Duodenal mucosa (tissue), 2 donors: ENCODE measurements at regions not wholly inside any gene's neighbourhood (a gene's known extent, or its start where the extent isn't known, plus 50 kb on each side); places are given as distances from the start of the nearest gene placed in this dataset.

Experiments used
- H3K27ac ChIP-seq: one replicate; pipeline ENCODE4 v1.7.0; 2013; ENCODE audit warnings: low read depth, low read length
- H3K27me3 ChIP-seq, 2 donors: one replicate each; pipeline ENCODE4 v1.7.0; 2013; ENCODE audit warnings: low read length in 2 of 2, control low read depth in 1 of 2; ENCODE audit not compliant: insufficient read depth in 2 of 2, control insufficient read depth in 1 of 2
- H3K36me3 ChIP-seq, 2 donors: one replicate each; pipeline ENCODE4 v1.7.0; 2013; ENCODE audit warnings: low read length in 2 of 2, control low read depth in 1 of 2; ENCODE audit not compliant: insufficient read depth in 2 of 2, control insufficient read depth in 1 of 2
- H3K4me1 ChIP-seq, 2 donors: one replicate each; pipeline ENCODE4 v1.7.0; 2013; ENCODE audit warnings: low read length in 2 of 2, control low read depth in 1 of 2; ENCODE audit not compliant: insufficient read depth in 2 of 2, control insufficient read depth in 1 of 2
- H3K4me3 ChIP-seq, 2 donors: one replicate each; pipeline ENCODE4 v1.7.0; 2013; ENCODE audit warnings: low read length in 2 of 2, low read depth in 1 of 2
- H3K9ac ChIP-seq, 2 donors: one replicate each; pipeline ENCODE4 v1.7.0; 2013; ENCODE audit warnings: low read length in 2 of 2, low read depth in 1 of 2
- H3K9me3 ChIP-seq, 2 donors: one replicate each; pipeline ENCODE4 v1.7.0; 2013; ENCODE audit warnings: low read length in 2 of 2, control low read depth in 1 of 2; ENCODE audit not compliant: control insufficient read depth in 1 of 2

DNA sequence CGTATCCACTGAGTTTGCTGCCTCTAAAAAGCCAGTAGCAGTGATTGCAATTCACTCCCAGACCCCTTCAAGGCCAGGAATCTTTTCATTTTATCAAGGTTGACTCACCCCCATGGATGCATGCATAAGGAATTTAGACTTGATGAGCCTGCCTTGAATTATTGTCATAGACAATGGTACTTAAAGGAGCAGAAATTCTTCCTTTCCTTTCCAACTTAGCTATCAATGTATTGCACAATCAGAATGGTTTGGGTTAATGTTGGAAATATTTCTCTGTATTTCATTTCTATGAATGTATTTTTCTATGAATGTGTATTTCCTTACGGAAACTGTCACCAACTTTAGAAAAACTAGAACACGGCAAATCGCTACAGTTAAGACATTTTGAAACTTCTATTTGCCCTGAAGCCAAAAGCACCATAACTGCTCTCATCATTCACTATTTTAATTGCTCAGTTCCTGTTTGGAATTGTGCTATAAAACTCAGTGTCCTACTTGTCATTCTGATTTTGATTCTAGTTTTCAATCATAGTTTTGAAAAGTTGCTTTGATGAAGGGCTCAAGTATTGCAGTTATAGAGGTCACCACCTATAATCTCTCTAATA is 355.7 kb upstream of the AKR1E2 start:
- no peaks in the 10 kb centered on the region for H3K9me3 ChIP-seq
- H3K9ac ChIP-seq: no peak overlapping the region
- H3K4me1 ChIP-seq: no peaks in the 10 kb centered on the region
- no peak overlapping the region for H3K27ac ChIP-seq
- H3K4me3 ChIP-seq: no peak overlapping the region
- H3K36me3 ChIP-seq: no peaks in the 10 kb centered on the region
- peaks cover 0 to 4% of the 10 kb centered on the region in 2 donors for H3K27me3 ChIP-seq

DNA sequence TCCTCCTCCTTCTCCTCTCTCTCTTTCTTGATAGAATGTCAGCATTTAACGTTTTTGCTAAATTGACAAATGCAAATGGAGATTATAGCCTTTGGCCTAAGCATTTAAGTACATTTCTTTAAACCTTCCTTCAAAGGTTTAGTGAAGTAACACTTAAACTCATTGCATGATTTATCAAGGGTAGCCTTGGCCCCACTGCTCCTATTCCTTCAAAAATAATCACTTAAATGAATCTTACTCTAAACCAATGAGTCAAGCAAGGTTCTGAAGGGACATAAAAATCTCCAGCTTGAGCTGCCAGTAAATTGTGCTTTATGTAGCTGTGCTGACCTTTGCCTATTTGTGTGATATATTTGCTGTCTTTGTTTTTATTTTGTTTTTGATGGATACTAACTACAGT is 358.5 kb upstream of the AKR1E2 start:
- no peaks in the 10 kb centered on the region for H3K36me3 ChIP-seq
- no peak overlapping the region for H3K4me3 ChIP-seq
- H3K9ac ChIP-seq: no peak overlapping the region
- no peaks in the 10 kb centered on the region for H3K4me1 ChIP-seq
- no peak overlapping the region for H3K27ac ChIP-seq
- peaks cover 0 to 4% of the 10 kb centered on the region in 2 donors for H3K27me3 ChIP-seq
- no peaks in the 10 kb centered on the region for H3K9me3 ChIP-seq

- Histone ChIP-seq H3K36me3 (no peaks in the 10 kb centered on the region), H3K27ac (no peak overlapping the region), H3K9me3 (no peaks in the 10 kb centered on the region), H3K4me3 (no peak overlapping the region), H3K9ac (no peak overlapping the region), H3K27me3 (no peaks in the 10 kb centered on the region), H3K4me1 (no peaks in the 10 kb centered on the region)
These were observed 365.7 kb upstream of the AKR1E2 start for GRCh38 chr10:4460267-4460666.

- Histone ChIP-seq H3K9ac (no peak overlapping the region), H3K36me3 (no peaks in the 10 kb centered on the region), H3K4me3 (no peak overlapping the region), H3K27me3 (no peaks in the 10 kb centered on the region), H3K27ac (no peak overlapping the region), H3K4me1 (no peaks in the 10 kb centered on the region), H3K9me3 (no peaks in the 10 kb centered on the region)
These were observed 366.5 kb upstream of the AKR1E2 start for GRCh38 chr10:4459531-4459930.

DNA sequence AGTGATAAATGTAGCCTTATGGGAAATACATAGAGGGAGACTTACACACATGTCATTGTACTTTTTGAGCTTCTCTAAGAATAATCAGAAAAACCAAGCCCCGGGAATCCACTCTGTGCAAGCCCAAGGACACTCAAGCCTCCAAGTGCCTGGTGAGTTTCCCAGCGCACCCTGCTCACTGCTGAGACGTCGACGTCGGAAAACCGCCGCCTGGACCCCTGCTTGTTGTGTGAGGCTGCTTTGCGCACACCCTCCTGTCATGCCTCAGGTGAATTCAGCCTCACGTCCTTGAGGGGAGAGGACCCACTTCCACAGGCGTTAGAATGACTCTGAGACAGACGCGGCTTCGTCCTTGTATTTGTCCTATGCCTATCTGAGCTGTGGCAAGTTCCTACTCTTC is 368.4 kb upstream of the AKR1E2 start:
- Histone ChIP-seq H3K27ac (no peak overlapping the region), H3K36me3 (no peaks in the 10 kb centered on the region), H3K9me3 (no peaks in the 10 kb centered on the region), H3K9ac (no peak overlapping the region), H3K4me3 (no peak overlapping the region), H3K4me1 (no peaks in the 10 kb centered on the region), H3K27me3 (no peaks in the 10 kb centered on the region)

GRCh38 chr10:4456776-4457175 is 369.2 kb upstream of the AKR1E2 start:
- Histone ChIP-seq H3K9me3 (no peaks in the 10 kb centered on the region), H3K27ac (no peak overlapping the region), H3K36me3 (no peaks in the 10 kb centered on the region), H3K9ac (no peak overlapping the region), H3K27me3 (no peaks in the 10 kb centered on the region), H3K4me1 (no peaks in the 10 kb centered on the region), H3K4me3 (no peak overlapping the region)

- no peak overlapping the region for H3K4me3 ChIP-seq
- H3K9me3 ChIP-seq: no peaks in the 10 kb centered on the region
- no peaks in the 10 kb centered on the region for H3K4me1 ChIP-seq
- no peak overlapping the region for H3K27ac ChIP-seq
- no peaks in the 10 kb centered on the region for H3K27me3 ChIP-seq
- no peak overlapping the region for H3K9ac ChIP-seq
- no peaks in the 10 kb centered on the region for H3K36me3 ChIP-seq
These were observed 369.7 kb upstream of the AKR1E2 start for GRCh38 chr10:4456279-4456678.

- H3K36me3 ChIP-seq: no peaks in the 10 kb centered on the region
- H3K4me1 ChIP-seq: no peaks in the 10 kb centered on the region
- H3K27ac ChIP-seq: no peak overlapping the region
- no peak overlapping the region for H3K9ac ChIP-seq
- H3K9me3 ChIP-seq: no peaks in the 10 kb centered on the region
- no peak overlapping the region for H3K4me3 ChIP-seq
- H3K27me3 ChIP-seq: no peaks in the 10 kb centered on the region
These were observed 372.1 kb upstream of the AKR1E2 start for GRCh38 chr10:4453950-4454349.

- H3K4me3 ChIP-seq: no peak overlapping the region
- H3K9ac ChIP-seq: no peak overlapping the region
- H3K27me3 ChIP-seq: no peaks in the 10 kb centered on the region
- H3K27ac ChIP-seq: no peak overlapping the region
- no peaks in the 10 kb centered on the region for H3K36me3 ChIP-seq
- no peaks in the 10 kb centered on the region for H3K4me1 ChIP-seq
- H3K9me3 ChIP-seq: no peaks in the 10 kb centered on the region
These were observed 372.7 kb upstream of the AKR1E2 start for GRCh38 chr10:4453276-4453675.

DNA sequence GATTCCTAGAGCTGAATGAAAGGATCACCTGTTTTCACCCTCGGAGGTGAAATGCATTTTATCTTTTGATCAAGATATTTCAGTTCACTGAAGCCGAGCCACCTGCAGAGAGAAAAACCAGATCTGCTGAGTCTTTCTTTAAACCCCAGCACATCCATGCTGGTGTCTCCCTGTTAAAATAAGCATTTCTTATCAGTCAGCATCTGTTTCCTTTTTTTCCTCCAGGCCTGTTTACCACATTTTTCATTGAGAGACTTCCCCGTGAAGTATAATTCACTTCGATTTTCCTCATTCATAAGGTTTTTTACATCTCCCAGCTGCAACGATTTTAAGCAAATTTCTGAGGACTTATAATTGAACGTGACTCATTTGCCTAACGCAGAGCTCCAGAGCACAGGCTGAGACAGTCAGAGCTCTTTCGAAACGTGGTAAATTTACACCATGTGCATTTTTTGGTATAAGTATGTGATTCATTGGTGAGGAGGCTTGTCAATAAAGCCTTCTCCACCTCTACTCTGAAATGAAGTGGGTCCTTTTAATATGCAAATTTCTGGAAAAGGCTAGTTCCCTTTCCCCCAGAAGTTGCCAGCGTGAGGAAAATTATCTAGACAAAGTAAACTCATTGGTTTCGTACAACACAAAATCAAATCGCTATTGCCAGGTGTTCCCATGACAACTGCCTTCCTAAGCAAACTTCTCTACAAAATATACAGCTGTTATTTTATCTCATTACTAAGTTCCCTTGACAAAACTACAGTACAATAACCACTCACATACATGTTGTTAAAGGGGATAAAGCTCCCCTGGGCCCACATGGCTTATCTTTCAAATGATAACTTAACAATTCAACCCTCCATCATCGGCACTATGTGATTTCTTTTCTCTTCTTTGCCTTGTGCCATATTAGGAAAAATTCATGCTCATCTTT is 374.8 kb upstream of the AKR1E2 start:
- Histone ChIP-seq H3K4me1 (no peaks in the 10 kb centered on the region), H3K4me3 (no peak overlapping the region), H3K27ac (no peak overlapping the region), H3K9me3 (no peaks in the 10 kb centered on the region), H3K27me3 (no peaks in the 10 kb centered on the region), H3K36me3 (no peaks in the 10 kb centered on the region), H3K9ac (no peak overlapping the region)
